Pancreas (tissue), 10 donors: ENCODE measurements at regions not wholly inside any gene's neighbourhood (a gene's known extent, or its start where the extent isn't known, plus 50 kb on each side); places are given as distances from the start of the nearest gene placed in this dataset.

Experiments used
- ATAC-seq, 4 donors: fragments of 200-7000 bp; cut with Tn5 transposase; one replicate each; pipeline versions ENCODE4 v1.8.0 to v1.9.1; 2020; ENCODE audit warnings: mild to moderate bottlenecking in 4 of 4, moderate library complexity in 4 of 4
- DNase-seq, 6 donors: peaks; one replicate each; pipeline ENCODE4 v3.0.0-alpha.2; 2020
- FAIRE-seq: peaks from 2 replicates; lab custom pipeline; 2012; peaks lifted over from hg19 to GRCh38; lab: Jason Lieb, UNC
- H3K27ac ChIP-seq, 4 donors: fragments of 200-600 bp; sonication (generic); 1 replicate in 3 of 4; 2 replicates in 1 of 4; pipeline versions ENCODE4 v1.5.0 to v1.8.0; 2020
- H3K27me3 ChIP-seq, 4 donors: fragments of 200-600 bp; one replicate each; pipeline ENCODE4 v1.8.0; 2021
- H3K36me3 ChIP-seq, 3 donors: fragments of 200-600 bp; sonication (generic) in 1 of 3; one replicate each; pipeline versions ENCODE4 v1.5.0 to v1.8.0; 2020 to 2021
- H3K4me1 ChIP-seq, 3 donors: fragments of 200-600 bp; one replicate each; pipeline ENCODE4 v1.8.0; 2021
- H3K4me3 ChIP-seq, 4 donors: fragments of 200-600 bp; sonication (generic) in 2 of 4; one replicate each; pipeline versions ENCODE4 v1.5.0 to v1.8.0; 2020 to 2021
- H3K9me3 ChIP-seq, 4 donors: fragments of 200-600 bp; one replicate each; pipeline ENCODE4 v1.8.0; 2021
- CTCF ChIP-seq, 4 donors: fragments of 200-600 bp; sonication (generic) in 3 of 4; IDR thresholded peaks; one replicate each; pipeline versions ENCODE4 v1.5.0 to v1.8.0; 2021; ENCODE audit warnings: antibody characterized with exemption in 4 of 4
- WGBS, 2 donors: extraction: QIAGEN DNeasy Blood & Tissue Kit; methylation state at CpG; one replicate each; pipeline ENCODE4 v1.1.7; 2013; 5-methylcytosine and 5-hydroxymethylcytosine counted together
- intact Hi-C, 3 donors: fragments of 100-400 bp; cut with DNase I; formaldehyde crosslinking; loops; one replicate each; pipeline versions ENCODE4 v1.11.1 to v1.14.2; 2022
- donor health status: healthy with polysubstance abuse.
- donor health status: DM: no; HTN: no; CAD: no; lungs with moderate emphysema.
- donor health status: DM: no; HTN: no; CAD: no.
- donor health status: control.
- donor health status: control.
- donor health status: Bipolar disorder and iron deficiency.
- donor health status: DM: yes; HTN: yes; CAD: no.
- donor health status: DM: no; HTN: no; CAD: no.
- donor health status: DM: no; HTN: no; CAD: no.
- donor health status: DM: yes; HTN: yes; CAD: no.

- Histone ChIP-seq H3K36me3 (no peaks in the 10 kb centered on the region), H3K4me1 (no peaks in the 10 kb centered on the region), H3K4me3 (no peak overlapping the region), H3K27me3 (no peaks in the 10 kb centered on the region), H3K27ac (no peak overlapping the region), H3K9me3 (no peaks in the 10 kb centered on the region)
- intact Hi-C loops, result no loop called here
- 74 to 78% methylated on average over 3 of the region's 3 CpGs for WGBS, 2 donors
- ATAC-seq (peak in 1 of 4 donors; percentile 26), FAIRE-seq (no peak), DNase-seq (no peak)
- no peak for TF ChIP-seq CTCF (IDR thresholded peaks at IDR 0.05)
Measured at GRCh38 chr2:64284751-64285150, 140.5 kb upstream of the PELI1 start.

- Histone ChIP-seq H3K9me3 (no peaks in the 10 kb centered on the region), H3K4me1 (no peaks in the 10 kb centered on the region), H3K4me3 (no peak overlapping the region), H3K27ac (no peak overlapping the region), H3K36me3 (no peaks in the 10 kb centered on the region), H3K27me3 (no peaks in the 10 kb centered on the region)
- intact Hi-C loops, result no loop called here
- WGBS, 2 donors, result 93% methylated on average over 5 of the region's 5 CpGs
- no peak for ATAC-seq
- no peak for FAIRE-seq
- TF ChIP-seq CTCF (IDR thresholded peaks at IDR 0.05), result no peak
- DNase-seq, result no peak
Measured at GRCh38 chr2:64287202-64287740, 143.1 kb upstream of the PELI1 start.

- Histone ChIP-seq H3K4me3 (no peak overlapping the region), H3K27ac (no peak overlapping the region), H3K9me3 (no peaks in the 10 kb centered on the region), H3K27me3 (no peaks in the 10 kb centered on the region), H3K4me1 (no peaks in the 10 kb centered on the region), H3K36me3 (no peaks in the 10 kb centered on the region)
- intact Hi-C loops, result no loop called here
- ATAC-seq (peak in 2 of 4 donors; percentile 14 to 36), FAIRE-seq (no peak), DNase-seq (no peak)
- no peak for TF ChIP-seq CTCF (IDR thresholded peaks at IDR 0.05)
- WGBS, 2 donors, result 73 to 83% methylated on average over 13 of the region's 13 CpGs
Measured at GRCh38 chr2:64288321-64289193, 144.3 kb upstream of the PELI1 start.

- WGBS, 2 donors, result 72 to 84% methylated on average over 5 of the region's 5 CpGs
- intact Hi-C loops, result no loop called here
Measured at GRCh38 chr2:64289251-64289650, 145.0 kb upstream of the PELI1 start.

More at GRCh38 chr2:64289251-64289650, 145.0 kb upstream of the PELI1 start:
- H3K36me3 ChIP-seq, result no peaks in the 10 kb centered on the region
- H3K9me3 ChIP-seq, result no peaks in the 10 kb centered on the region
- H3K27me3 ChIP-seq, result no peaks in the 10 kb centered on the region
- FAIRE-seq (no peak), ATAC-seq (no peak), DNase-seq (no peak)
- TF ChIP-seq CTCF (IDR thresholded peaks at IDR 0.05), result no peak
- H3K4me1 ChIP-seq, result no peaks in the 10 kb centered on the region
- H3K4me3 ChIP-seq, result no peak overlapping the region
- H3K27ac ChIP-seq, result no peak overlapping the region
